ENCODE measurements at regions not wholly inside any gene's neighbourhood (a gene's known extent, or its start where the extent isn't known, plus 50 kb on each side); places are given as distances from the start of the nearest gene placed in this dataset.

DNA sequence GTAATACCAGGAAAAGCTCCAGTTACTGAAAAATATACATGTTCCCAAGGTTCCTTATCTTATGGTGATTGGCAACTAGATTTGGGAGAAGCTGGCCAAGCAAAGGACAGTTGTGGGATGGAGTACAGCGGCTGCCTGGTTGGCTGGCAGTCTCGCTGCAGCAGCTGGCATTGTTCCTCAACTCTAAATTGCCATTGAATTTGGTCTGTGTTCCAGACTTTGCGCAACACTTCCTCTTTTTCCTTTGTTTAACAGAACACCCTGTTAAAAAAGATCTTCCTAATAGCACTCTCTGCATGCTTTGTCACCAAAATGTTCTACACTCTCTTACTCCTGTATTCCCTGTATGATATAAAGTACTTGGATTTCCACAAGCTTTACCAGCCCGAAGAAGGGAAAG is 420.6 kb upstream of the RBMS3 start:
- TF ChIP-seq, protein P1, sequence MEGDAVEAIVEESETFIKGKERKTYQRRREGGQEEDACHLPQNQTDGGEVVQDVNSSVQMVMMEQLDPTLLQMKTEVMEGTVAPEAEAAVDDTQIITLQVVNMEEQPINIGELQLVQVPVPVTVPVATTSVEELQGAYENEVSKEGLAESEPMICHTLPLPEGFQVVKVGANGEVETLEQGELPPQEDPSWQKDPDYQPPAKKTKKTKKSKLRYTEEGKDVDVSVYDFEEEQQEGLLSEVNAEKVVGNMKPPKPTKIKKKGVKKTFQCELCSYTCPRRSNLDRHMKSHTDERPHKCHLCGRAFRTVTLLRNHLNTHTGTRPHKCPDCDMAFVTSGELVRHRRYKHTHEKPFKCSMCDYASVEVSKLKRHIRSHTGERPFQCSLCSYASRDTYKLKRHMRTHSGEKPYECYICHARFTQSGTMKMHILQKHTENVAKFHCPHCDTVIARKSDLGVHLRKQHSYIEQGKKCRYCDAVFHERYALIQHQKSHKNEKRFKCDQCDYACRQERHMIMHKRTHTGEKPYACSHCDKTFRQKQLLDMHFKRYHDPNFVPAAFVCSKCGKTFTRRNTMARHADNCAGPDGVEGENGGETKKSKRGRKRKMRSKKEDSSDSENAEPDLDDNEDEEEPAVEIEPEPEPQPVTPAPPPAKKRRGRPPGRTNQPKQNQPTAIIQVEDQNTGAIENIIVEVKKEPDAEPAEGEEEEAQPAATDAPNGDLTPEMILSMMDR (IDR thresholded peaks at IDR 0.05; ENCODE audit: low read length): no peak
- no peak for TF ChIP-seq EZH2 (optimal IDR thresholded peaks at IDR 0.05; ENCODE audit: low read depth, low read length)

Measured in MM.1S (cell line).